ENCODE measurements at regions not wholly inside any gene's neighbourhood (a gene's known extent, or its start where the extent isn't known, plus 50 kb on each side); places are given as distances from the start of the nearest gene placed in this dataset.

DNA sequence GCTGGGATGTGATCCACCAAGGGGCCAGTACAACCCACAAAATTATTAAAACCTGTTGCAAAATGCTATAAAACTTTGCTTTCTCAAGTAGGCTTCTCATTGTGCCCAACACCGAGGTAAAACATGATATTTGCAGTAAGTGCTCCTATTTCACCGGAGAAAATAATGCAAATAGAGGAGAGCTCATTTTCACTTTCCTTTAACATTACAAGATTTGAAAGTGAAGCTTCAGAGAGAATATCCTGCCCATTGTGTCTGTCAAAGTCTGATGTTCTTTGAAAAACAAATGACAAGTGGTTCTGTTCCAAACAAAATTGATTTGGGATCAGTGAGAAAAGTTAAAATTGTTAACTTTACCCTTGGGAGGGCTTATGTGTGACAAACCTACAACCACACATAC is 287.1 kb downstream of the KCNN2 start:
- TF ChIP-seq, protein P1, sequence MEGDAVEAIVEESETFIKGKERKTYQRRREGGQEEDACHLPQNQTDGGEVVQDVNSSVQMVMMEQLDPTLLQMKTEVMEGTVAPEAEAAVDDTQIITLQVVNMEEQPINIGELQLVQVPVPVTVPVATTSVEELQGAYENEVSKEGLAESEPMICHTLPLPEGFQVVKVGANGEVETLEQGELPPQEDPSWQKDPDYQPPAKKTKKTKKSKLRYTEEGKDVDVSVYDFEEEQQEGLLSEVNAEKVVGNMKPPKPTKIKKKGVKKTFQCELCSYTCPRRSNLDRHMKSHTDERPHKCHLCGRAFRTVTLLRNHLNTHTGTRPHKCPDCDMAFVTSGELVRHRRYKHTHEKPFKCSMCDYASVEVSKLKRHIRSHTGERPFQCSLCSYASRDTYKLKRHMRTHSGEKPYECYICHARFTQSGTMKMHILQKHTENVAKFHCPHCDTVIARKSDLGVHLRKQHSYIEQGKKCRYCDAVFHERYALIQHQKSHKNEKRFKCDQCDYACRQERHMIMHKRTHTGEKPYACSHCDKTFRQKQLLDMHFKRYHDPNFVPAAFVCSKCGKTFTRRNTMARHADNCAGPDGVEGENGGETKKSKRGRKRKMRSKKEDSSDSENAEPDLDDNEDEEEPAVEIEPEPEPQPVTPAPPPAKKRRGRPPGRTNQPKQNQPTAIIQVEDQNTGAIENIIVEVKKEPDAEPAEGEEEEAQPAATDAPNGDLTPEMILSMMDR (conservative IDR thresholded peaks at IDR 0.05; ENCODE audit: low read length) = no peak
- DNase-seq (ENCODE audit: low read depth) = no peak
- H3K4me3 ChIP-seq (ENCODE audit: low read length) = no peak overlapping the region

DNA sequence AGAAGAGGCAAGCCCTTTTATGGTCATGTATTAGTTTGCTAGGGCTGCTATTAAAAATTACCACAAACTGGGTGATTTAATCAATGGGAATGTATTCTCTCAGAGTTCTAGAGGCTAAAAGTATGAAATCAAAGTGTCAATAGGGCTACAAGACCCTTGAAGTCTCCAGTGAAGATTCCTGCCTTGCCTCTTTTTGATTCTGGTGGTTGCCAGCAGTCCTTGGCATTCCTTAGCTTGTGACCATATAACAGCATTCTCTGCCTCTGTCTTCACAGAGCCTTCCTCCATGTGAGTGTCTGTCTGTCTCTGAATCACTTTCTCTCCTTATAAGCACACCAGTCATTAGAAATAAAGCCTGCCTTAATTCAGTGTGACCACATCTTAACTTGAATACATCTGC is 282.7 kb downstream of the KCNN2 start:
- DNase-seq (ENCODE audit: low read depth) = no peak
- no peak overlapping the region for H3K4me3 ChIP-seq (ENCODE audit: low read length)
- TF ChIP-seq, protein P1 (conservative IDR thresholded peaks at IDR 0.05; ENCODE audit: low read length) = no peak

DNA sequence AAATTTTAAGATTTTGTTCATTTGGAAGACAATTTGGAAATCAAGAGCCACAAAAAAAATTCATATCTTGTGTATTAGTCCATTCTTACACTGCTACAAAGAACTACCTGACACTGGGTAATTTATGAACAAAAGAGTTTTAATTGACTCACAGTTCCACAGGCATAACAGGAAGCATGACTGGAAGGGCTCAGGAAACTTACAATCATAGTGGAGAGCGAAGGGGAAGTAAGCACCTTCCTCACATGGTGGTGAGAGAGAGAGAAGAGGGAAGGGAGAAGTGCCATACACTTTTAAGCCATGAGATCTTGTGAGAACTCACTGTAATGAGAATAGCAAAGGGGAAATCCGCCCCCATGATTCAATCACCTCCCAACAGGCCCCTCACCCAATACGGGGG is 274.4 kb downstream of the KCNN2 start:
- TF ChIP-seq, protein P1 (conservative IDR thresholded peaks at IDR 0.05; ENCODE audit: low read length) = no peak
- DNase-seq (ENCODE audit: low read depth) = no peak

DNA sequence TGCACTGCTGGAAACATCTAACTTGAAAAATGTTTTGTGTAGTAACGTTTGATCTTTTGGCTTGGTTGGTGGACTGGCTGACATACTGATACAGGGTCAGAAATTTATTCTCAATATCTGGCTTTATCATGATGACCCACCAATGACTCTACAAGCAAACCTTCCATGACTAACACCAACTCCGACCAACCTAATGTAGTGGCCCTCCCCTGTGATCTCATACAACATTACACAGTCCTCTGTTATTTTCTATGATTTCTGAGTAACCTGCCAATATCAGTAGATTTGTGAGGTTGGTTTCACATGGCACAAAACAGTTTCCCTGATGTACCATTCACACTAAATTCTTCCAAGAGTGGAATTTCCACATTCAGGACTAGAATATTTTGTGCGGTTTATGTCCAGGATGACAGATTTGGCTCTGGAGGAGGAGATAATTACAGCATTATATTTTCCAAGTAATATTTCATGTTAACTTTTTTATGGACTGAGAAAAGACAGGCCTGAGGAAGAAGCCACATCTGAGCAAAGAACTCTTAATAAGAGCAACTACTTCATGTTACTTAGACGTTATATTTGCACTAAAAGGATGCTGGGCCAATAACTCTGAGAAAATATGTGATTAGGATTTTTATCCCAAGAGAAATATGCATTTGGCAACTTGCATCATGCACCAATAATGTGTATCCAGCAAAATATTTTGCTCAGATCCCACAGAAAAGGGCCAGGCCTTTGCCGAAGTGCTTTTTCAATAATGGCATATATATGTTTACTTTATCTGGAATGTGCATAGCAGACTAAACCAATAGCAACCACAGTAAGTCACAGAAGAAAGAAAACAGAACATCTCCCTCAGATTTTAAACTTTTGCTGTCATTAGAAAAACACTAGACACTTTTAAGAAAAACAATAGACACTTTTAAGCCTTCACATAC is 273.4 kb downstream of the KCNN2 start:
- no peak overlapping the region for H3K4me3 ChIP-seq (ENCODE audit: low read length)
- TF ChIP-seq, protein P1 (conservative IDR thresholded peaks at IDR 0.05; ENCODE audit: low read length) = no peak
- DNase-seq (ENCODE audit: low read depth) = no peak

More for the DNA sequence above, 274.4 kb downstream of the KCNN2 start:
- no peak overlapping the region for H3K4me3 ChIP-seq (ENCODE audit: low read length)

DNA sequence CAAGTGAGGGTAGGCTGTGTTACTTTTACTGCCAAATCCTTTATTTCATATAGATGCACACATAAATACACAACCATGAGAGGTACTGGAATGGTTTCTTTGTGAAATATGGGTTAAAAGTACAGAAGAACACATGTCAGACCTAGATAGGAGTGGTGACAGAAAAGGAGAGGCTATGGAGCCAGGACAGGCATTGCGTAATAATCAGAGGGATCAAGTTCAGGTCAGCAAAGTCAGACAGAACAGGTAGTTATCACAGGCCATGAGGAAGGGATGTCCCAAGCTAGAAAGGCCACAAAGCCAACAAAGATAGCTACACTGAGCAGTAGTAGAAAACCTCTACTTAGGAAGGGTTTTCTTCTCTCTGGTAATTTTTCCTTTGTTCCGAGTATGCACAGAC is 272.6 kb downstream of the KCNN2 start:
- TF ChIP-seq, protein P1 (conservative IDR thresholded peaks at IDR 0.05; ENCODE audit: low read length) = no peak
- DNase-seq (ENCODE audit: low read depth) = no peak
- no peak overlapping the region for H3K4me3 ChIP-seq (ENCODE audit: low read length)

DNA sequence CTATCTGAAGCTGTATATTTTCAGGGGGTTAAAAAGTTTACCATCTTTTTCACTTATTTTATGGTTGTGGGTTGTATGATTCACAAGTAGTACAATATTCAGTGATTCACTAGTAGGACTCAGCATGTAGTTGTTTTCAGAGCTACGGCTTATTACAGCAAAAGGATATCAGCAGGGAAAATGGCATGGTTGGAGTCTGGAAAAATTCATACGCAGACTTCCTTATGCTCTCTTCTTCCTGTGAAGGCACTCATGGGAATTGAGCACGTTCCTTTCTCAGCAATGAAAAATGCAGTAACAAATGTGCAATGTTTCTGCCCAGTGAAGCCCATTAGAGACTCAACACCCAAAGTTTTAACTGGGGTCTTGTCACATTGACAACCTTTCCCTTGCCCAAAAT is 250.5 kb downstream of the KCNN2 start:
- no peak for DNase-seq (ENCODE audit: low read depth)
- H3K4me3 ChIP-seq (ENCODE audit: low read length) = no peak overlapping the region
- TF ChIP-seq, protein P1 (conservative IDR thresholded peaks at IDR 0.05; ENCODE audit: low read length) = no peak

DNA sequence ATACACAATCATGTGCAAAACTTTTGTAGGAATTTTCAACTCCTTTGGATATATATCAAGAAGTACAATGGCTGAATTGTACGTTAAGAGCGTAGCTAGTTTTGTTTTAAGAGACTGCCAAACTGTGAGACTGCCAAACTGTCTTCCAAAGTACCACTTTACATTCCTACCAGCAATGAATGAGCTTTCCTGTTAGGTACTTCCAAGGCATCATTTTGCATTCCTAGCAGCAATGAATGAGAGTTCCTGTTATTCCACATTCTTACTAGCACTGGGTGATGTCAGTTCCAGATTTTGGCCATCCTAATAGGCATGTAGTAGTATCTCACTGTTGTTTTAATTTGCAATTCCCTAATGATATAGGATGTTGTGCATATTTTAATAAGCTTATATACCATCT is 219.3 kb downstream of the KCNN2 start:
- TF ChIP-seq, protein P1 (conservative IDR thresholded peaks at IDR 0.05; ENCODE audit: low read length) = no peak
- H3K4me3 ChIP-seq (ENCODE audit: low read length) = no peak overlapping the region
- no peak for DNase-seq (ENCODE audit: low read depth)
